Stomach (tissue), 8 donors: ENCODE measurements at regions not wholly inside any gene's neighbourhood (a gene's known extent, or its start where the extent isn't known, plus 50 kb on each side); places are given as distances from the start of the nearest gene placed in this dataset.
A peak's percentile ranks its signal among the peaks of the same experiment; 100 is the strongest.

Source experiments
- DNase-seq, 2 donors: peaks; one replicate each; pipeline versions ENCODE4 v3.0.0 to v3.0.0-alpha.2; 2013 to 2019
- H3K27ac ChIP-seq, 5 donors: fragments of 200-600 bp in 4 of 5; sonication (generic) in 4 of 5; one replicate each; pipeline ENCODE4 v1.5.1; 2013 to 2019; ENCODE audit warnings: mild to moderate bottlenecking in 1 of 5, moderate library complexity in 1 of 5
- H3K27me3 ChIP-seq, 3 donors: fragments of 200-600 bp; sonication (generic); one replicate each; pipeline ENCODE4 v1.5.1; 2017 to 2019; ENCODE audit warnings: mixed run types in 1 of 3
- H3K36me3 ChIP-seq, 4 donors: fragments of 200-600 bp; sonication (generic); 1 replicate in 3 of 4; 2 replicates in 1 of 4; pipeline ENCODE4 v1.5.1; 2016 to 2019
- H3K4me1 ChIP-seq, 4 donors: fragments of 200-600 bp; sonication (generic); one replicate each; pipeline ENCODE4 v1.5.1; 2016 to 2019
- H3K4me3 ChIP-seq, 4 donors: fragments of 200-600 bp; sonication (generic) in 3 of 4; one replicate each; pipeline ENCODE4 v1.5.1; 2016 to 2019; ENCODE audit warnings: mild to moderate bottlenecking in 1 of 4
- H3K9me3 ChIP-seq, 4 donors: fragments of 200-600 bp; sonication (generic); one replicate each; pipeline ENCODE4 v1.5.1; 2016 to 2019
- CTCF ChIP-seq, 7 experiments: fragments of 450-650 bp in 4 of 7; fragments of 200-600 bp in 3 of 7; sonication (generic) in 3 of 7; IDR thresholded peaks; one replicate each; pipeline ENCODE4 v1.5.1; 2016 to 2019; ENCODE audit warnings: antibody characterized with exemption in 7 of 7, control low read depth in 2 of 7, mild to moderate bottlenecking in 1 of 7
- EP300 ChIP-seq: sonication (generic); formaldehyde crosslinking; IDR thresholded peaks from one replicate; pipeline ENCODE4 v1.6.1; 2017; ENCODE audit warnings: antibody characterized with exemption
- POLR2A ChIP-seq, 4 donors: fragments of 450-650 bp; IDR thresholded peaks; one replicate each; pipeline ENCODE4 v1.6.1; 2016; ENCODE audit warnings: antibody characterized with exemption in 4 of 4, control low read depth in 2 of 4, mild to moderate bottlenecking in 1 of 4, moderate library complexity in 1 of 4
- POLR2AphosphoS5 ChIP-seq, 3 donors: sonication (generic); formaldehyde crosslinking; IDR thresholded peaks; one replicate each; pipeline ENCODE4 v1.6.1; 2016; ENCODE audit warnings: antibody characterized with exemption in 3 of 3
- WGBS, 5 donors: extraction: QIAGEN DNeasy Blood & Tissue Kit in 3 of 5; methylation state at CpG; one replicate each; pipeline versions ENCODE4 v1.1.5 to v1.1.7; 2013 to 2018; 5-methylcytosine and 5-hydroxymethylcytosine counted together
- intact Hi-C: fragments of 100-400 bp; cut with DNase I; formaldehyde crosslinking; loops from one replicate; pipeline ENCODE4 v1.15.1; 2023; ENCODE audit warnings: low total_unique reads
- donor health status: healthy with polysubstance abuse.
- donor health status: Bipolar disorder and iron deficiency.
- donor health status: healthy.

GRCh38 chr6:71406865-71407860, 118.6 kb downstream of the OGFRL1 start:
- 76 to 89% (median 80%) methylated on average over 5 of the region's 5 CpGs for WGBS, 5 donors
- intact Hi-C loops: no loop called here
- peaks cover 30 to 76% (median 54%) of the 10 kb centered on the region in 4 donors for H3K4me1 ChIP-seq

GRCh38 chr6:71408787-71409723, 120.4 kb downstream of the OGFRL1 start:
- Histone ChIP-seq H3K9me3 (no peaks in the 10 kb centered on the region), H3K27ac (peak overlapping the region in 1 of 5 donors; percentile 34), H3K27me3 (no peaks in the 10 kb centered on the region), H3K36me3 (peaks cover 0 to 12% (median 2%) of the 10 kb centered on the region in 4 donors), H3K4me3 (no peak overlapping the region), H3K4me1 (peaks cover 33 to 79% (median 61%) of the 10 kb centered on the region in 4 donors)
- WGBS, 5 donors: 72 to 89% (median 86%) methylated on average over 1 of the region's 1 CpG
- intact Hi-C loops: no loop called here
- DNase-seq: no peak
- TF ChIP-seq POLR2A (IDR thresholded peaks at IDR 0.05) (no peak), POLR2AphosphoS5 (IDR thresholded peaks at IDR 0.05) (no peak), EP300 (no peak), CTCF (IDR thresholded peaks at IDR 0.05) (no peak)

More at GRCh38 chr6:71406865-71407860, 118.6 kb downstream of the OGFRL1 start:
- DNase-seq: no peak
- TF ChIP-seq EP300 (no peak), POLR2A (IDR thresholded peaks at IDR 0.05) (no peak), POLR2AphosphoS5 (IDR thresholded peaks at IDR 0.05) (no peak), CTCF (IDR thresholded peaks at IDR 0.05) (no peak)
- Histone ChIP-seq H3K4me3 (no peak overlapping the region), H3K36me3 (peaks cover 0 to 12% (median 2%) of the 10 kb centered on the region in 4 donors), H3K27ac (peak overlapping the region in 1 of 5 donors; percentile 17), H3K27me3 (no peaks in the 10 kb centered on the region), H3K9me3 (no peaks in the 10 kb centered on the region)

- peak; percentile 21 to 55 for DNase-seq
- H3K36me3 ChIP-seq: peaks cover under 1 to 12% (median 4%) of the 10 kb centered on the region in 4 donors
- no peaks in the 10 kb centered on the region for H3K27me3 ChIP-seq
- TF ChIP-seq POLR2AphosphoS5 (IDR thresholded peaks at IDR 0.05) (peak in 1 of 3 donors; percentile 43), POLR2A (IDR thresholded peaks at IDR 0.05) (no peak)
- H3K4me1 ChIP-seq: peaks cover 33 to 77% (median 55%) of the 10 kb centered on the region in 4 donors
- intact Hi-C loops: no loop called here
- no peaks in the 10 kb centered on the region for H3K9me3 ChIP-seq
- no peak overlapping the region for H3K4me3 ChIP-seq
- 35 to 63% (median 45%) methylated on average over 4 of the region's 4 CpGs for WGBS, 5 donors
- peak overlapping the region in 1 of 5 donors; percentile 9 for H3K27ac ChIP-seq
Measured at GRCh38 chr6:71410164-71410566, 121.6 kb downstream of the OGFRL1 start.

- WGBS, 5 donors: 73 to 90% (median 81%) methylated on average over 1 of the region's 1 CpG
- TF ChIP-seq EP300 (no peak), POLR2AphosphoS5 (IDR thresholded peaks at IDR 0.05) (no peak), POLR2A (IDR thresholded peaks at IDR 0.05) (no peak), CTCF (IDR thresholded peaks at IDR 0.05) (no peak)
- H3K4me1 ChIP-seq: peaks cover 33 to 74% (median 54%) of the 10 kb centered on the region in 4 donors
- peak overlapping the region in 2 of 5 donors; percentile 9 to 76 for H3K27ac ChIP-seq
- intact Hi-C loops: no loop called here
- H3K27me3 ChIP-seq: no peaks in the 10 kb centered on the region
- peaks cover 5 to 17% (median 9%) of the 10 kb centered on the region in 4 donors for H3K36me3 ChIP-seq
- no peak overlapping the region for H3K4me3 ChIP-seq
- DNase-seq: no peak
- H3K9me3 ChIP-seq: no peaks in the 10 kb centered on the region
Measured at GRCh38 chr6:71410681-71411080, 122.1 kb downstream of the OGFRL1 start.
